Colonic mucosa (tissue), 4 donors: ENCODE measurements at regions not wholly inside any gene's neighbourhood (a gene's known extent, or its start where the extent isn't known, plus 50 kb on each side); places are given as distances from the start of the nearest gene placed in this dataset.

ENCODE experiments used
- DNase-seq: peaks from one replicate; pipeline ENCODE4 v3.0.0-alpha.2; 2020
- H3K27ac ChIP-seq: fragments of 200-600 bp; one replicate; pipeline ENCODE4 v1.8.0; 2021
- H3K27me3 ChIP-seq: fragments of 200-600 bp; one replicate; pipeline ENCODE4 v1.8.0; 2021
- H3K36me3 ChIP-seq: fragments of 200-600 bp; one replicate; pipeline ENCODE4 v1.8.0; 2021
- H3K4me1 ChIP-seq: fragments of 200-600 bp; one replicate; pipeline ENCODE4 v1.8.0; 2021; ENCODE audit warnings: mild to moderate bottlenecking
- H3K4me3 ChIP-seq: fragments of 200-600 bp; one replicate; pipeline ENCODE4 v1.8.0; 2021
- H3K9ac ChIP-seq, 2 donors: one replicate each; pipeline ENCODE4 v1.7.0; 2013; ENCODE audit warnings: control low read depth in 2 of 2, low read depth in 2 of 2, low read length in 2 of 2
- H3K9me3 ChIP-seq: fragments of 200-600 bp; one replicate; pipeline ENCODE4 v1.8.0; 2021
- CTCF ChIP-seq: fragments of 200-600 bp; IDR thresholded peaks from one replicate; pipeline ENCODE4 v1.8.0; 2022; ENCODE audit warnings: antibody characterized with exemption, mild to moderate bottlenecking
- intact Hi-C: fragments of 100-400 bp; cut with DNase I; formaldehyde crosslinking; loops from one replicate; pipeline ENCODE4 v1.14.1; 2022
- donor health status: healthy.
- donor health status: DM: no; HTN: no; CAD: no.
- donor health status: DM: no; HTN: no; CAD: no.

- peak overlapping the region in 1 of 2 donors; percentile 71 for H3K9ac ChIP-seq
- intact Hi-C loops: no loop called here
- no peak for TF ChIP-seq CTCF
- no peak overlapping the region for H3K4me3 ChIP-seq
- no peaks in the 10 kb centered on the region for H3K9me3 ChIP-seq
- peaks cover 5% of the 10 kb centered on the region for H3K36me3 ChIP-seq
- H3K27me3 ChIP-seq: no peaks in the 10 kb centered on the region
- H3K4me1 ChIP-seq: peaks cover 44% of the 10 kb centered on the region
- no peak overlapping the region for H3K27ac ChIP-seq
- no peak for DNase-seq
These were observed 98.9 kb downstream of the RFLNA start for GRCh38 chr12:124393831-124394230.

- peak overlapping the region; percentile 68 to 71 for H3K9ac ChIP-seq
- intact Hi-C loops: no loop called here
- no peak for TF ChIP-seq CTCF
- H3K4me1 ChIP-seq: peaks cover 46% of the 10 kb centered on the region
- no peaks in the 10 kb centered on the region for H3K9me3 ChIP-seq
- no peak overlapping the region for H3K4me3 ChIP-seq
- no peaks in the 10 kb centered on the region for H3K27me3 ChIP-seq
- no peak for DNase-seq
- peaks cover 5% of the 10 kb centered on the region for H3K36me3 ChIP-seq
- H3K27ac ChIP-seq: peak overlapping the region; percentile 59
These were observed 98.5 kb downstream of the RFLNA start for GRCh38 chr12:124393414-124393790.

GRCh38 chr12:124392667-124393413, 97.9 kb downstream of the RFLNA start:
- TF ChIP-seq CTCF: no peak
- intact Hi-C loops: no loop called here
- Histone ChIP-seq H3K9me3 (no peaks in the 10 kb centered on the region), H3K4me1 (peaks cover 51% of the 10 kb centered on the region), H3K27me3 (no peaks in the 10 kb centered on the region), H3K4me3 (no peak overlapping the region), H3K27ac (peak overlapping the region; percentile 59), H3K9ac (peak overlapping the region; percentile 68 to 71), H3K36me3 (peaks cover 5% of the 10 kb centered on the region)
- peak; percentile 92 for DNase-seq

GRCh38 chr12:124392271-124392666, 97.4 kb downstream of the RFLNA start:
- peaks cover 47% of the 10 kb centered on the region for H3K4me1 ChIP-seq
- DNase-seq: peak; percentile 43
- H3K27ac ChIP-seq: peak overlapping the region; percentile 59
- no peaks in the 10 kb centered on the region for H3K27me3 ChIP-seq
- peaks cover 5% of the 10 kb centered on the region for H3K36me3 ChIP-seq
- no peak for TF ChIP-seq CTCF
- H3K9ac ChIP-seq: peak overlapping the region in 1 of 2 donors; percentile 61
- intact Hi-C loops: no loop called here
- H3K9me3 ChIP-seq: no peaks in the 10 kb centered on the region
- H3K4me3 ChIP-seq: no peak overlapping the region

GRCh38 chr12:124391340-124392261, 96.7 kb downstream of the RFLNA start:
- intact Hi-C loops: no loop called here
- DNase-seq: peak; percentile 66
- peaks cover 40% of the 10 kb centered on the region for H3K4me1 ChIP-seq
- no peak overlapping the region for H3K9ac ChIP-seq
- H3K27ac ChIP-seq: peak overlapping the region; percentile 87
- no peak overlapping the region for H3K4me3 ChIP-seq
- H3K36me3 ChIP-seq: peaks cover 5% of the 10 kb centered on the region
- no peaks in the 10 kb centered on the region for H3K27me3 ChIP-seq
- no peaks in the 10 kb centered on the region for H3K9me3 ChIP-seq
- no peak for TF ChIP-seq CTCF
